ENCODE measurements at regions not wholly inside any gene's neighbourhood (a gene's known extent, or its start where the extent isn't known, plus 50 kb on each side); places are given as distances from the start of the nearest gene placed in this dataset.

DNA sequence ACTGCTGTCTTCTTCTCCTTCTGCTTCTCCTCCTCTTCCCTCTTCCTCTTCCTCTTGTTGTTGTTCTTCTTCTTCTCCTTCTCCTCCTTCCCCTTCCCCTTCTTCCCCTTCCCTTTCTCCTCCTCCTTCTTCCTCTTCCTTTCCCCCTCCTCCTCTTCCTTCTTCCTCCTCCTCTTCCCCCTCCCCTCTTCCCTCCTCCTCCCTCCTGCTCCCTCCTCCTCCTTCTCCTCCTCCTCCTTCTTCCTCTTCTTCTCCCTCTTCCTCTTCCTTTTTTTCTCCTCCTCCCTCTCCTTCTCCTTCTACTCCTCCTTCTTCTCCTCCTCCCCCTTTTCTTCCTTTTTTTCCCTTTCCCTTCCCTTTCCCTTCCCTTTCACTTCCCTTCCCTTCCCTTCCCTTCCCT is 245.0 kb upstream of the IRX5 start:
- ATAC-seq (no peak), DNase-seq (no peak)
- Histone ChIP-seq H3K4me1 (ENCODE audit: low read depth) (no peaks in the 10 kb centered on the region), H3K9me3 (no peaks in the 10 kb centered on the region), H3K4me3 (no peak overlapping the region), H3K36me3 (ENCODE audit: low read depth) (no peaks in the 10 kb centered on the region)
- TF ChIP-seq, protein P1, sequence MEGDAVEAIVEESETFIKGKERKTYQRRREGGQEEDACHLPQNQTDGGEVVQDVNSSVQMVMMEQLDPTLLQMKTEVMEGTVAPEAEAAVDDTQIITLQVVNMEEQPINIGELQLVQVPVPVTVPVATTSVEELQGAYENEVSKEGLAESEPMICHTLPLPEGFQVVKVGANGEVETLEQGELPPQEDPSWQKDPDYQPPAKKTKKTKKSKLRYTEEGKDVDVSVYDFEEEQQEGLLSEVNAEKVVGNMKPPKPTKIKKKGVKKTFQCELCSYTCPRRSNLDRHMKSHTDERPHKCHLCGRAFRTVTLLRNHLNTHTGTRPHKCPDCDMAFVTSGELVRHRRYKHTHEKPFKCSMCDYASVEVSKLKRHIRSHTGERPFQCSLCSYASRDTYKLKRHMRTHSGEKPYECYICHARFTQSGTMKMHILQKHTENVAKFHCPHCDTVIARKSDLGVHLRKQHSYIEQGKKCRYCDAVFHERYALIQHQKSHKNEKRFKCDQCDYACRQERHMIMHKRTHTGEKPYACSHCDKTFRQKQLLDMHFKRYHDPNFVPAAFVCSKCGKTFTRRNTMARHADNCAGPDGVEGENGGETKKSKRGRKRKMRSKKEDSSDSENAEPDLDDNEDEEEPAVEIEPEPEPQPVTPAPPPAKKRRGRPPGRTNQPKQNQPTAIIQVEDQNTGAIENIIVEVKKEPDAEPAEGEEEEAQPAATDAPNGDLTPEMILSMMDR (IDR thresholded peaks at IDR 0.05): no peak
- intact Hi-C loops (cut with DNase I, micrococcal nuclease): no loop called here

DNA sequence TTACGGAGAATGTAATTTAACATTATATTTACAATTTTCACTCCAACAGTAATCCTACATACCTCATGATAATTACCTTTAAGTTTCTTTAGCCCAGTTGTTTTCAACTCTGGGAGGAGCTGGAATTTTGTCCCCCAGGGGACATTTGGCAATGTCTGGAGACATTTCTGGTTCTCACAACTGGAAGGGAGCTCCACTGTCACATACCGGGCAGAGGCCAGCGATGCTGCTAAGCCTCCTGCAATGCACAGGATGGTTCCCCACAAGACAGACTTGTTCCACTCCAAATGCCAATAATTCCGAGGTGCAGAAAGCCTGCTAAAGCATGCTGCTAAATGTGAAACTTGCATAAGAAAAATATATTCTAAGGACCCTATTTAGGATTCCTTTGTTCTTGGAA is 251.1 kb upstream of the IRX5 start:
- ATAC-seq (no peak), DNase-seq (no peak)
- H3K4me1 ChIP-seq (ENCODE audit: low read depth): no peaks in the 10 kb centered on the region
- H3K4me3 ChIP-seq: no peak overlapping the region
- H3K36me3 ChIP-seq (ENCODE audit: low read depth): no peaks in the 10 kb centered on the region
- H3K9me3 ChIP-seq: no peaks in the 10 kb centered on the region
- TF ChIP-seq, protein P1 (IDR thresholded peaks at IDR 0.05): no peak
- intact Hi-C loops (cut with DNase I, micrococcal nuclease): no loop called here

DNA sequence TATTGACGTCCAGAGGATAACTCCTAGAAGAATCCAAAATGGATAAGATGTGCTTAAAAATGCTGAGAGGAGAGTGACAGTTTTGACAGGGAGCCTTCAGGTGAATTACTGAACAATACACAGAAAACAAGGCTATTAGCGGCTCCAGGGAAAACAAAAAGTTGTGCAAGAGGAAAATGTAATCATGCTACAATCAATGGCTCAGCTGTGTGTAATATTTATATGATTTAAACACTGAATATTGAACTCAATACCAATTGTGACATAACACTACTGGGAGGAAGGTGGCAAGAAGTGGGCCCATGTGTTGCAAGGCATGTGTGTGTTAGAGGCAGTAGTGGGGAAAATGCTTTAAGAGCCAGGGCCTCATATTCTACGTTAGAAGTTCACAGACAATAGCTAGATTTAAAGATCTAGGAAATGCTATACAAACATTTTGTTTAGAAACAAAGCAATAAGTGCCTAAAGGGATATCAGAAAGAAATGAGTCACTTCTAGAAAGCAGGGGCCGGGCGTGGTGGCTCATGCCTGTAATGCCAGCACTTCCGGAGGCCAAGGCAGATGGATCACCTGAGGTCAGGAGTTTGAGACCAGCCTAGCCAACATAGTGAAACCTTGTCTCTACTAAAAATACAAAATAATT is 253.2 kb upstream of the IRX5 start:
- ATAC-seq: no peak
- no peaks in the 10 kb centered on the region for H3K4me1 ChIP-seq (ENCODE audit: low read depth)
- intact Hi-C loops (cut with DNase I, micrococcal nuclease): no loop called here

DNA sequence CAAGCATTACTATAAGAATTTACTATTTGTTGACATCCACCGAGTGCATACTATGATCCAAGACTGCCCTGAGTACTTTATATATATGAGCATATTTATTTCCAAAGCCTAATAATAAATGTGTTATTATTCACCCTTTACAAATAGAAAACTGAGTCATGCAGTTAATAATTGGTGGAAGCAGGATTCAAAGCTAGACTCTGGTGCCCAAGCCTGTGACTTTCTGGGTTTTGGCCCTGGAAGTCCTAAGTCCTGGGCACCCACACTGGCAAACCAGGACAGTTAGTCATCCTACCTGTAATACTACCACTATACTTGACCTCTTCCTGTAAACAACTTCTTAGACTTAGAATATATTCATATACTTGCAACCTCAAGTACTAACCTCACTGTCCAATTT is 257.4 kb upstream of the IRX5 start:
- Histone ChIP-seq H3K4me1 (ENCODE audit: low read depth) (no peaks in the 10 kb centered on the region), H3K9me3 (no peaks in the 10 kb centered on the region), H3K36me3 (ENCODE audit: low read depth) (no peaks in the 10 kb centered on the region), H3K4me3 (no peak overlapping the region)
- intact Hi-C loops (cut with DNase I, micrococcal nuclease): no loop called here
- ATAC-seq: no peak
- TF ChIP-seq, protein P1 (IDR thresholded peaks at IDR 0.05): no peak
- no peak for DNase-seq

More for the DNA sequence above, 253.2 kb upstream of the IRX5 start:
- Histone ChIP-seq H3K9me3 (no peaks in the 10 kb centered on the region), H3K4me3 (no peak overlapping the region), H3K36me3 (ENCODE audit: low read depth) (no peaks in the 10 kb centered on the region)
- DNase-seq: no peak
- TF ChIP-seq, protein P1 (IDR thresholded peaks at IDR 0.05): no peak

DNA sequence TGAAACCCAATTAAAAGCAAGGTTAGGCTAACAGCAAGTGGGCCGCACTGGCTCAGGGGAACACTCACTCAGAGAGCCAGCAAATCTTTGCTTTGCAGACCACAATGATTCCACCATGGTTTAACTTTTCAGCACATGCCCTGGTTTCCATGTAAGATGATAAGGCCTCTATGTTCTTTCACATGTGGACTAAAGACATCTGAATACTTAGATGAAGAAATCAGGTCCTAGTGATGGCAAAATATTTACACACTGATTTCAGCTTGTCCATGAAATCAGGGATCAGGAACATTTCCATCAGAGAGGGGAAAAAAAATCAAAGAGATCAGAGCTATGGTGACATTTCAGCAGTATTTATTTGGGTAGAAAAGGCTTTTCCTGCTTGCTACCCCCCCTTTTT is 258.2 kb upstream of the IRX5 start:
- H3K9me3 ChIP-seq: no peaks in the 10 kb centered on the region
- intact Hi-C loops (cut with DNase I, micrococcal nuclease): no loop called here
- no peaks in the 10 kb centered on the region for H3K4me1 ChIP-seq (ENCODE audit: low read depth)
- ATAC-seq: no peak
- H3K36me3 ChIP-seq (ENCODE audit: low read depth): no peaks in the 10 kb centered on the region
- H3K4me3 ChIP-seq: no peak overlapping the region
- TF ChIP-seq, protein P1 (IDR thresholded peaks at IDR 0.05): no peak
- DNase-seq: no peak

DNA sequence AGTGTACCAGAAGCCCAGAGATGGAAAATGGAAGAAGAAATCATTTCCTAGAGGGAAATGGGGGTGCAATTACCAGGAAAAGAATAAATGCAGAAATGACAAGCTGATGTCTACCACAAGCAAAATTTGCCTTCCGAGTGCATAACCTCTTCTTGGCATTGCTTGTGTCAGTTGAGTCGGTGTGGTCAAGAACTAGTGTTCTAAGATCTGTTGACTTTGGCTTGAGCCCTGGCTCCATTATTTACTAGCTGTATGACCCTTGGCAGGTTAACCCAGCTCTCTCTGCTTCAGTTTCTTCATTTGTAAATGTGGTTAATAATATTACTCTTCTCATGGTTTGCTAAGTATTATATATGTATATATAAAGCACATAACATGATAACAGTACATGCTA is 273.0 kb upstream of the IRX5 start:
- TF ChIP-seq, protein P1 (IDR thresholded peaks at IDR 0.05): no peak
- Histone ChIP-seq H3K4me1 (ENCODE audit: low read depth) (no peaks in the 10 kb centered on the region), H3K4me3 (no peak overlapping the region), H3K36me3 (ENCODE audit: low read depth) (no peaks in the 10 kb centered on the region), H3K9me3 (no peaks in the 10 kb centered on the region)
- intact Hi-C loops (cut with DNase I, micrococcal nuclease): no loop called here
- ATAC-seq: no peak
- DNase-seq: no peak
